GM23338 (cell line): ENCODE measurements at regions not wholly inside any gene's neighbourhood (a gene's known extent, or its start where the extent isn't known, plus 50 kb on each side); places are given as distances from the start of the nearest gene placed in this dataset.

Experiments
- ATAC-seq: fragments of 200-7000 bp; cut with Tn5 transposase; 3 replicates; pipeline ENCODE4 v1.9.1; 2020
- DNase-seq: peaks from one replicate; pipeline ENCODE4 v3.0.0-alpha.2; 2015; ENCODE audit warnings: low spot score
- H2AFZ ChIP-seq: fragments of 200-600 bp; sonication (generic); 2 replicates; pipeline ENCODE4 v1.8.0; 2016; ENCODE audit warnings: antibody characterized with exemption, mild to moderate bottlenecking, moderate library complexity
- H3F3A ChIP-seq: fragments of 200-600 bp; sonication (generic); replicated peaks from 2 replicates; pipeline ENCODE4 v1.8.0; 2017; ENCODE audit warnings: antibody characterized with exemption, mixed run types, low read depth
- H3K27ac ChIP-seq: fragments of 200-600 bp; sonication (generic); 2 replicates; pipeline ENCODE4 v1.6.1; 2016; ENCODE audit warnings: low read depth
- H3K27me3 ChIP-seq: fragments of 200-600 bp; sonication (generic); 2 replicates; pipeline ENCODE4 v1.8.0; 2016; ENCODE audit warnings: mild to moderate bottlenecking, mixed run types, moderate library complexity; ENCODE audit not compliant: insufficient read depth
- H3K36me3 ChIP-seq: fragments of 200-600 bp; sonication (generic); 2 replicates; pipeline ENCODE4 v1.8.0; 2016; ENCODE audit warnings: mild to moderate bottlenecking; ENCODE audit not compliant: insufficient read depth
- H3K4me1 ChIP-seq: fragments of 200-600 bp; sonication (generic); 2 replicates; pipeline ENCODE4 v1.8.0; 2016; ENCODE audit warnings: mild to moderate bottlenecking, moderate library complexity; ENCODE audit not compliant: insufficient read depth
- H3K4me2 ChIP-seq: fragments of 200-600 bp; sonication (generic); 2 replicates; pipeline ENCODE4 v1.7.1; 2017; ENCODE audit warnings: mixed run types
- H3K4me3 ChIP-seq: fragments of 200-600 bp; sonication (generic); 2 replicates; pipeline ENCODE4 v1.6.1; 2016; ENCODE audit warnings: mixed run types
- H3K79me2 ChIP-seq: fragments of 200-600 bp; sonication (generic); replicated peaks from 2 replicates; pipeline ENCODE4 v1.8.0; 2017; ENCODE audit warnings: mild to moderate bottlenecking; ENCODE audit not compliant: insufficient read depth
- H3K9me2 ChIP-seq: fragments of 200-600 bp; sonication (generic); 2 replicates; pipeline ENCODE4 v1.8.0; 2017; ENCODE audit not compliant: insufficient read depth
- H4K20me1 ChIP-seq: fragments of 200-600 bp; sonication (generic); replicated peaks from 2 replicates; pipeline ENCODE4 v1.8.0; 2017; ENCODE audit warnings: mild to moderate bottlenecking; ENCODE audit not compliant: insufficient read depth
- H3K27ac Mint-ChIP-seq: 2 replicates; pipeline ENCODE4 v1.8.0; 2020; ENCODE audit warnings: inconsistent platforms, mild to moderate bottlenecking, moderate library complexity, mixed read lengths
- H3K27me3 Mint-ChIP-seq: 3 replicates; pipeline ENCODE4 v1.8.0; 2022; ENCODE audit warnings: low read depth, mild to moderate bottlenecking, moderate library complexity, mixed read lengths, inconsistent platforms; ENCODE audit not compliant: insufficient read depth, poor library complexity
- H3K36me3 Mint-ChIP-seq: 3 replicates; pipeline ENCODE4 v1.8.0; 2021; ENCODE audit warnings: low read depth, mild to moderate bottlenecking, inconsistent platforms, moderate library complexity, mixed read lengths
- H3K4me1 Mint-ChIP-seq: 3 replicates; pipeline ENCODE4 v1.8.0; 2020; ENCODE audit warnings: mild to moderate bottlenecking, inconsistent platforms, mixed read lengths
- H3K4me3 Mint-ChIP-seq: 3 replicates; pipeline ENCODE4 v1.8.0; 2021; ENCODE audit warnings: moderate library complexity, mild to moderate bottlenecking, inconsistent platforms, mixed read lengths
- H3K9me3 Mint-ChIP-seq: 3 replicates; pipeline ENCODE4 v1.8.0; 2020; ENCODE audit warnings: moderate library complexity, mild to moderate bottlenecking, inconsistent platforms, mixed read lengths
- CREB1 ChIP-seq: fragments of 250-450 bp; sonication (Bioruptor Pico); IDR thresholded peaks from 2 replicates; pipeline ENCODE4 v1.5.0; 2020; ENCODE audit warnings: low read depth, mild to moderate bottlenecking, moderate library complexity
- EZH2 ChIP-seq: fragments of 200-600 bp; sonication (generic); IDR thresholded peaks from one replicate; pipeline ENCODE4 v1.8.0; 2017; ENCODE audit warnings: antibody characterized with exemption, mild to moderate bottlenecking, low read depth; ENCODE audit not compliant: unreplicated experiment
- EZH2phosphoT487 ChIP-seq: fragments of 200-600 bp; sonication (generic); IDR thresholded peaks from one replicate; pipeline ENCODE4 v1.8.1; 2018; ENCODE audit warnings: antibody characterized with exemption; ENCODE audit not compliant: unreplicated experiment
- JUNB ChIP-seq: IDR thresholded peaks from one replicate; pipeline ENCODE4 v1.6.1; 2016; ENCODE audit warnings: antibody characterized with exemption; ENCODE audit not compliant: unreplicated experiment
- NANOG ChIP-seq: IDR thresholded peaks from 2 replicates; pipeline ENCODE4 v1.6.1; 2016; ENCODE audit warnings: antibody characterized with exemption, borderline replicate concordance
- POLR2AphosphoS5 ChIP-seq: IDR thresholded peaks from 2 replicates; pipeline ENCODE4 v1.6.1; 2016; ENCODE audit warnings: antibody characterized with exemption, low read depth
- STAT1 ChIP-seq: IDR thresholded peaks from one replicate; pipeline ENCODE4 v1.6.1; 2016; ENCODE audit warnings: antibody characterized with exemption; ENCODE audit not compliant: unreplicated experiment
- ZNF114 ChIP-seq: fragments of 250-450 bp; sonication (Bioruptor Pico); IDR thresholded peaks from 2 replicates; pipeline ENCODE4 v1.5.0; 2020; ENCODE audit warnings: mild to moderate bottlenecking, moderate library complexity
- ZNF331 ChIP-seq: fragments of 250-450 bp; sonication (Bioruptor Pico); IDR thresholded peaks from 2 replicates; pipeline ENCODE4 v1.5.0; 2020; ENCODE audit warnings: low read depth, mild to moderate bottlenecking, moderate library complexity
- TF ChIP-seq, protein P1 (sequence below): fragments of 250-450 bp; sonication (Bioruptor Pico); IDR thresholded peaks from 2 replicates; pipeline ENCODE4 v1.5.0; 2020; ENCODE audit warnings: mild to moderate bottlenecking, moderate library complexity
- TF ChIP-seq, protein P2 (sequence below): IDR thresholded peaks from one replicate; pipeline ENCODE4 v1.6.1; 2018; ENCODE audit warnings: antibody characterized with exemption; ENCODE audit not compliant: unreplicated experiment
- TF ChIP-seq, protein P3 (sequence below), 2 experiments: fragments of 200-600 bp in 1 of 2; sonication (generic) in 1 of 2; conservative IDR thresholded peaks; 2 replicates each; pipeline versions ENCODE4 v1.5.1 to v1.6.1; 2016 to 2017; ENCODE audit warnings: antibody characterized with exemption in 2 of 2, low read depth in 2 of 2, mild to moderate bottlenecking in 2 of 2, moderate library complexity in 1 of 2
- TF ChIP-seq, protein P4 (sequence below): IDR thresholded peaks from 2 replicates; pipeline ENCODE4 v1.6.1; 2016; ENCODE audit warnings: antibody characterized with exemption

DNA sequence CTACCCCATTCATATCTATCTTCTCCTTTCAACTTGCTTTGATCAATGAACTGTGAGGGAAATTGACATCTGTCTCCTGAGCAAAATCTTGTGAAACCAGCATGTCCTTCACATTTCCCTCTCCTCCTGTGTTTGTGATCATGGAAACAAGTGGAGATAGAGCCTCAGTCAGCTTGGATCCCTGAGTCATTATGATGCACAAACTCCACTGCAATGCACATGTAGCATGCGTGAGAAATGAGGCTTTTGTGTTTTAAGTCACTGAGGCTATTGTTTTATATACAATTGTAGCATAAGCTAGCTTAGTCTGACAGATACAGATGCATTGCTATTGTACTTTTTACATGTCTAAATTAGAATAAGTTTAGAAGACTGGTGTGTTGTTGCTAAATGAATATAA, 85.2 kb upstream of the HNMT start:
- no peaks in the 10 kb centered on the region; the same call in 1 of the 2 replicates for H3K4me1 ChIP-seq
- DNase-seq (no peak), ATAC-seq (no peak)
- H4K20me1 ChIP-seq: no peaks in the 10 kb centered on the region
- H3K27me3 Mint-ChIP-seq: peaks cover 2% of the 10 kb centered on the region
- H3K27ac Mint-ChIP-seq: no peak overlapping the region
- no peak overlapping the region for H3K4me3 ChIP-seq
- H2AFZ ChIP-seq: no peak overlapping the region; the same call in 1 of the 2 replicates
- H3K4me1 Mint-ChIP-seq: peaks cover 9% of the 10 kb centered on the region; the same call in 2 of the 3 replicates
- H3K9me3 Mint-ChIP-seq: no peaks in the 10 kb centered on the region
- H3K9me2 ChIP-seq: no peaks in the 10 kb centered on the region
- no peaks in the 10 kb centered on the region for H3K27me3 ChIP-seq
- no peak overlapping the region for H3K27ac ChIP-seq
- no peak overlapping the region for H3K4me3 Mint-ChIP-seq
- no peak overlapping the region for H3K4me2 ChIP-seq
- TF ChIP-seq ZNF114 (CRISPR knock-in tag) (no peak), CREB1 (CRISPR knock-in tag) (no peak), EZH2 (no peak), JUNB (no peak), POLR2AphosphoS5 (no peak), EZH2phosphoT487 (no peak), STAT1 (no peak), NANOG (no peak), ZNF331 (CRISPR knock-in tag) (no peak)
- TF ChIP-seq, protein P1, sequence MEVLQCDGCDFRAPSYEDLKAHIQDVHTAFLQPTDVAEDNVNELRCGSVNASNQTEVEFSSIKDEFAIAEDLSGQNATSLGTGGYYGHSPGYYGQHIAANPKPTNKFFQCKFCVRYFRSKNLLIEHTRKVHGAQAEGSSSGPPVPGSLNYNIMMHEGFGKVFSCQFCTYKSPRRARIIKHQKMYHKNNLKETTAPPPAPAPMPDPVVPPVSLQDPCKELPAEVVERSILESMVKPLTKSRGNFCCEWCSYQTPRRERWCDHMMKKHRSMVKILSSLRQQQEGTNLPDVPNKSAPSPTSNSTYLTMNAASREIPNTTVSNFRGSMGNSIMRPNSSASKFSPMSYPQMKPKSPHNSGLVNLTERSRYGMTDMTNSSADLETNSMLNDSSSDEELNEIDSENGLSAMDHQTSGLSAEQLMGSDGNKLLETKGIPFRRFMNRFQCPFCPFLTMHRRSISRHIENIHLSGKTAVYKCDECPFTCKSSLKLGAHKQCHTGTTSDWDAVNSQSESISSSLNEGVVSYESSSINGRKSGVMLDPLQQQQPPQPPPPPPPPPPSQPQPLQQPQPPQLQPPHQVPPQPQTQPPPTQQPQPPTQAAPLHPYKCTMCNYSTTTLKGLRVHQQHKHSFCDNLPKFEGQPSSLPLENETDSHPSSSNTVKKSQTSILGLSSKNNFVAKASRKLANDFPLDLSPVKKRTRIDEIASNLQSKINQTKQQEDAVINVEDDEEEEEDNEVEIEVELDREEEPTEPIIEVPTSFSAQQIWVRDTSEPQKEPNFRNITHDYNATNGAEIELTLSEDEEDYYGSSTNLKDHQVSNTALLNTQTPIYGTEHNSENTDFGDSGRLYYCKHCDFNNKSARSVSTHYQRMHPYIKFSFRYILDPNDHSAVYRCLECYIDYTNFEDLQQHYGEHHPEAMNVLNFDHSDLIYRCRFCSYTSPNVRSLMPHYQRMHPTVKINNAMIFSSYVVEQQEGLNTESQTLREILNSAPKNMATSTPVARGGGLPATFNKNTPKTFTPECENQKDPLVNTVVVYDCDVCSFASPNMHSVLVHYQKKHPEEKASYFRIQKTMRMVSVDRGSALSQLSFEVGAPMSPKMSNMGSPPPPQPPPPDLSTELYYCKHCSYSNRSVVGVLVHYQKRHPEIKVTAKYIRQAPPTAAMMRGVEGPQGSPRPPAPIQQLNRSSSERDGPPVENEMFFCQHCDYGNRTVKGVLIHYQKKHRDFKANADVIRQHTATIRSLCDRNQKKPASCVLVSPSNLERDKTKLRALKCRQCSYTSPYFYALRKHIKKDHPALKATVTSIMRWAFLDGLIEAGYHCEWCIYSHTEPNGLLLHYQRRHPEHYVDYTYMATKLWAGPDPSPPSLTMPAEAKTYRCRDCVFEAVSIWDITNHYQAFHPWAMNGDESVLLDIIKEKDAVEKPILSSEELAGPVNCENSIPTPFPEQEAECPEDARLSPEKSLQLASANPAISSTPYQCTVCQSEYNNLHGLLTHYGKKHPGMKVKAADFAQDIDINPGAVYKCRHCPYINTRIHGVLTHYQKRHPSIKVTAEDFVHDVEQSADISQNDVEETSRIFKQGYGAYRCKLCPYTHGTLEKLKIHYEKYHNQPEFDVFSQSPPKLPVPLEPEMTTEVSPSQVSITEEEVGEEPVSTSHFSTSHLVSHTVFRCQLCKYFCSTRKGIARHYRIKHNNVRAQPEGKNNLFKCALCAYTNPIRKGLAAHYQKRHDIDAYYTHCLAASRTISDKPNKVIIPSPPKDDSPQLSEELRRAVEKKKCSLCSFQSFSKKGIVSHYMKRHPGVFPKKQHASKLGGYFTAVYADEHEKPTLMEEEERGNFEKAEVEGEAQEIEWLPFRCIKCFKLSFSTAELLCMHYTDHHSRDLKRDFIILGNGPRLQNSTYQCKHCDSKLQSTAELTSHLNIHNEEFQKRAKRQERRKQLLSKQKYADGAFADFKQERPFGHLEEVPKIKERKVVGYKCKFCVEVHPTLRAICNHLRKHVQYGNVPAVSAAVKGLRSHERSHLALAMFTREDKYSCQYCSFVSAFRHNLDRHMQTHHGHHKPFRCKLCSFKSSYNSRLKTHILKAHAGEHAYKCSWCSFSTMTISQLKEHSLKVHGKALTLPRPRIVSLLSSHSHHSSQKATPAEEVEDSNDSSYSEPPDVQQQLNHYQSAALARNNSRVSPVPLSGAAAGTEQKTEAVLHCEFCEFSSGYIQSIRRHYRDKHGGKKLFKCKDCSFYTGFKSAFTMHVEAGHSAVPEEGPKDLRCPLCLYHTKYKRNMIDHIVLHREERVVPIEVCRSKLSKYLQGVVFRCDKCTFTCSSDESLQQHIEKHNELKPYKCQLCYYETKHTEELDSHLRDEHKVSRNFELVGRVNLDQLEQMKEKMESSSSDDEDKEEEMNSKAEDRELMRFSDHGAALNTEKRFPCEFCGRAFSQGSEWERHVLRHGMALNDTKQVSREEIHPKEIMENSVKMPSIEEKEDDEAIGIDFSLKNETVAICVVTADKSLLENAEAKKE: no peak
- TF ChIP-seq, protein P2, sequence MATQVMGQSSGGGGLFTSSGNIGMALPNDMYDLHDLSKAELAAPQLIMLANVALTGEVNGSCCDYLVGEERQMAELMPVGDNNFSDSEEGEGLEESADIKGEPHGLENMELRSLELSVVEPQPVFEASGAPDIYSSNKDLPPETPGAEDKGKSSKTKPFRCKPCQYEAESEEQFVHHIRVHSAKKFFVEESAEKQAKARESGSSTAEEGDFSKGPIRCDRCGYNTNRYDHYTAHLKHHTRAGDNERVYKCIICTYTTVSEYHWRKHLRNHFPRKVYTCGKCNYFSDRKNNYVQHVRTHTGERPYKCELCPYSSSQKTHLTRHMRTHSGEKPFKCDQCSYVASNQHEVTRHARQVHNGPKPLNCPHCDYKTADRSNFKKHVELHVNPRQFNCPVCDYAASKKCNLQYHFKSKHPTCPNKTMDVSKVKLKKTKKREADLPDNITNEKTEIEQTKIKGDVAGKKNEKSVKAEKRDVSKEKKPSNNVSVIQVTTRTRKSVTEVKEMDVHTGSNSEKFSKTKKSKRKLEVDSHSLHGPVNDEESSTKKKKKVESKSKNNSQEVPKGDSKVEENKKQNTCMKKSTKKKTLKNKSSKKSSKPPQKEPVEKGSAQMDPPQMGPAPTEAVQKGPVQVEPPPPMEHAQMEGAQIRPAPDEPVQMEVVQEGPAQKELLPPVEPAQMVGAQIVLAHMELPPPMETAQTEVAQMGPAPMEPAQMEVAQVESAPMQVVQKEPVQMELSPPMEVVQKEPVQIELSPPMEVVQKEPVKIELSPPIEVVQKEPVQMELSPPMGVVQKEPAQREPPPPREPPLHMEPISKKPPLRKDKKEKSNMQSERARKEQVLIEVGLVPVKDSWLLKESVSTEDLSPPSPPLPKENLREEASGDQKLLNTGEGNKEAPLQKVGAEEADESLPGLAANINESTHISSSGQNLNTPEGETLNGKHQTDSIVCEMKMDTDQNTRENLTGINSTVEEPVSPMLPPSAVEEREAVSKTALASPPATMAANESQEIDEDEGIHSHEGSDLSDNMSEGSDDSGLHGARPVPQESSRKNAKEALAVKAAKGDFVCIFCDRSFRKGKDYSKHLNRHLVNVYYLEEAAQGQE: no peak
- TF ChIP-seq, protein P3, sequence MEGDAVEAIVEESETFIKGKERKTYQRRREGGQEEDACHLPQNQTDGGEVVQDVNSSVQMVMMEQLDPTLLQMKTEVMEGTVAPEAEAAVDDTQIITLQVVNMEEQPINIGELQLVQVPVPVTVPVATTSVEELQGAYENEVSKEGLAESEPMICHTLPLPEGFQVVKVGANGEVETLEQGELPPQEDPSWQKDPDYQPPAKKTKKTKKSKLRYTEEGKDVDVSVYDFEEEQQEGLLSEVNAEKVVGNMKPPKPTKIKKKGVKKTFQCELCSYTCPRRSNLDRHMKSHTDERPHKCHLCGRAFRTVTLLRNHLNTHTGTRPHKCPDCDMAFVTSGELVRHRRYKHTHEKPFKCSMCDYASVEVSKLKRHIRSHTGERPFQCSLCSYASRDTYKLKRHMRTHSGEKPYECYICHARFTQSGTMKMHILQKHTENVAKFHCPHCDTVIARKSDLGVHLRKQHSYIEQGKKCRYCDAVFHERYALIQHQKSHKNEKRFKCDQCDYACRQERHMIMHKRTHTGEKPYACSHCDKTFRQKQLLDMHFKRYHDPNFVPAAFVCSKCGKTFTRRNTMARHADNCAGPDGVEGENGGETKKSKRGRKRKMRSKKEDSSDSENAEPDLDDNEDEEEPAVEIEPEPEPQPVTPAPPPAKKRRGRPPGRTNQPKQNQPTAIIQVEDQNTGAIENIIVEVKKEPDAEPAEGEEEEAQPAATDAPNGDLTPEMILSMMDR (conservative IDR thresholded peaks at IDR 0.05; ENCODE audit: low read depth in 2 of 2): no peak
- TF ChIP-seq, protein P4, sequence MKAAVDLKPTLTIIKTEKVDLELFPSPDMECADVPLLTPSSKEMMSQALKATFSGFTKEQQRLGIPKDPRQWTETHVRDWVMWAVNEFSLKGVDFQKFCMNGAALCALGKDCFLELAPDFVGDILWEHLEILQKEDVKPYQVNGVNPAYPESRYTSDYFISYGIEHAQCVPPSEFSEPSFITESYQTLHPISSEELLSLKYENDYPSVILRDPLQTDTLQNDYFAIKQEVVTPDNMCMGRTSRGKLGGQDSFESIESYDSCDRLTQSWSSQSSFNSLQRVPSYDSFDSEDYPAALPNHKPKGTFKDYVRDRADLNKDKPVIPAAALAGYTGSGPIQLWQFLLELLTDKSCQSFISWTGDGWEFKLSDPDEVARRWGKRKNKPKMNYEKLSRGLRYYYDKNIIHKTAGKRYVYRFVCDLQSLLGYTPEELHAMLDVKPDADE: no peak
- no peaks in the 10 kb centered on the region for H3K36me3 Mint-ChIP-seq
- H3F3A ChIP-seq: no peaks in the 10 kb centered on the region
- no peaks in the 10 kb centered on the region for H3K79me2 ChIP-seq
- no peaks in the 10 kb centered on the region for H3K36me3 ChIP-seq
